HuH-7 (cell line): ENCODE measurements at regions not wholly inside any gene's neighbourhood (a gene's known extent, or its start where the extent isn't known, plus 50 kb on each side); places are given as distances from the start of the nearest gene placed in this dataset.

ENCODE experiments used
- DNase-seq: peaks from one replicate; pipeline ENCODE4 v3.0.0; 2011; ENCODE audit warnings: low spot score

- DNase-seq = no peak
Observed at GRCh38 chr7:17521437-17521836, 223.0 kb downstream of the AHR start.

- DNase-seq = peak; percentile 28
Observed at GRCh38 chr7:17523813-17524739, 225.6 kb downstream of the AHR start.

- no peak for DNase-seq
Observed at GRCh38 chr7:17524746-17525145, 226.3 kb downstream of the AHR start.

- no peak for DNase-seq
Observed at GRCh38 chr7:17526621-17527020, 228.2 kb downstream of the AHR start.

GRCh38 chr7:17528636-17529035 is 230.2 kb downstream of the AHR start:
- DNase-seq = no peak

- DNase-seq = no peak
Observed at GRCh38 chr7:17530244-17530643, 231.8 kb downstream of the AHR start.

GRCh38 chr7:17530741-17531421 is 232.4 kb downstream of the AHR start:
- DNase-seq = no peak

- DNase-seq = no peak
Observed at GRCh38 chr7:17532861-17533404, 234.5 kb downstream of the AHR start.

- DNase-seq = no peak
Observed at GRCh38 chr7:17534348-17534747, 235.9 kb downstream of the AHR start.

GRCh38 chr7:17535776-17536175 is 237.3 kb downstream of the AHR start:
- no peak for DNase-seq

- no peak for DNase-seq
Observed at GRCh38 chr7:17544401-17544800, 245.9 kb downstream of the AHR start.

- no peak for DNase-seq
Observed at GRCh38 chr7:17545348-17545747, 246.9 kb downstream of the AHR start.

- DNase-seq = no peak
Observed at GRCh38 chr7:17546189-17546588, 247.7 kb downstream of the AHR start.

GRCh38 chr7:17546592-17546991 is 248.1 kb downstream of the AHR start:
- no peak for DNase-seq

- DNase-seq = no peak
Observed at GRCh38 chr7:17548014-17548653, 249.7 kb downstream of the AHR start.

- no peak for DNase-seq
Observed at GRCh38 chr7:17549406-17549805, 251.0 kb downstream of the AHR start.

- no peak for DNase-seq
Observed at GRCh38 chr7:17552373-17552772, 253.9 kb downstream of the AHR start.

- DNase-seq = no peak
Observed at GRCh38 chr7:17552952-17553351, 254.5 kb downstream of the AHR start.

- no peak for DNase-seq
Observed at GRCh38 chr7:17554341-17555015, 256.0 kb downstream of the AHR start.

- no peak for DNase-seq
Observed at GRCh38 chr7:17556247-17556956, 257.9 kb downstream of the AHR start.

- no peak for DNase-seq
Observed at GRCh38 chr7:17557251-17557671, 258.8 kb downstream of the AHR start.
